ENCODE measurements at regions not wholly inside any gene's neighbourhood (a gene's known extent, or its start where the extent isn't known, plus 50 kb on each side); places are given as distances from the start of the nearest gene placed in this dataset.

- H3K4me2 ChIP-seq (ENCODE audit: low read depth, low read length) = no peak overlapping the region
- H3K79me2 ChIP-seq (ENCODE audit: low read length) = no peaks in the 10 kb centered on the region
- H3K9me2 ChIP-seq (replicated peaks; ENCODE audit: insufficient read depth, low read length) = no peaks in the 10 kb centered on the region
- no peak for DNase-seq
- no peaks in the 10 kb centered on the region for H3K36me3 ChIP-seq (replicated peaks; ENCODE audit: insufficient read depth, low read length)
- no peak overlapping the region for H3K27ac ChIP-seq (ENCODE audit: low read length)
- no peaks in the 10 kb centered on the region for H3F3A ChIP-seq (ENCODE audit: insufficient read depth, low read length)
- no peaks in the 10 kb centered on the region for H3K9me3 ChIP-seq (replicated peaks; ENCODE audit: insufficient read depth, low read length)
- TF ChIP-seq EZH2phosphoT487 (IDR thresholded peaks at IDR 0.05; ENCODE audit: low read length) (no peak), EZH2 (optimal IDR thresholded peaks at IDR 0.05; ENCODE audit: low read depth, low read length) (no peak), CTCF (IDR thresholded peaks at IDR 0.05; ENCODE audit: low read length) (no peak)
- no peaks in the 10 kb centered on the region for H3K27me3 ChIP-seq (replicated peaks; ENCODE audit: insufficient read depth, low read length)
- H3K9ac ChIP-seq (ENCODE audit: low read length) = no peak overlapping the region
- no peak overlapping the region for H3K4me3 ChIP-seq (ENCODE audit: low read length)
- no peak overlapping the region for H2AFZ ChIP-seq (ENCODE audit: low read length)
- no peaks in the 10 kb centered on the region for H4K20me1 ChIP-seq (ENCODE audit: insufficient read depth, low read length)
- H3K4me1 ChIP-seq (ENCODE audit: low read length) = no peaks in the 10 kb centered on the region
Observed at GRCh38 chr6:93827728-93828127, 408.4 kb upstream of the EPHA7 start.

- Histone ChIP-seq H2AFZ (ENCODE audit: low read length) (no peak overlapping the region), H3K79me2 (ENCODE audit: low read length) (no peaks in the 10 kb centered on the region), H3K9me3 (replicated peaks; ENCODE audit: insufficient read depth, low read length) (no peaks in the 10 kb centered on the region), H3F3A (ENCODE audit: insufficient read depth, low read length) (no peaks in the 10 kb centered on the region), H3K9me2 (replicated peaks; ENCODE audit: insufficient read depth, low read length) (no peaks in the 10 kb centered on the region), H3K9ac (ENCODE audit: low read length) (no peak overlapping the region), H3K27me3 (replicated peaks; ENCODE audit: insufficient read depth, low read length) (no peaks in the 10 kb centered on the region), H3K36me3 (replicated peaks; ENCODE audit: insufficient read depth, low read length) (no peaks in the 10 kb centered on the region), H4K20me1 (ENCODE audit: insufficient read depth, low read length) (no peaks in the 10 kb centered on the region), H3K4me1 (ENCODE audit: low read length) (no peaks in the 10 kb centered on the region), H3K4me3 (ENCODE audit: low read length) (no peak overlapping the region), H3K27ac (ENCODE audit: low read length) (no peak overlapping the region), H3K4me2 (ENCODE audit: low read depth, low read length) (no peak overlapping the region)
- DNase-seq = no peak
- TF ChIP-seq EZH2 (optimal IDR thresholded peaks at IDR 0.05; ENCODE audit: low read depth, low read length) = no peak
- no peak for TF ChIP-seq CTCF (IDR thresholded peaks at IDR 0.05; ENCODE audit: low read length)
- no peak for TF ChIP-seq EZH2phosphoT487 (IDR thresholded peaks at IDR 0.05; ENCODE audit: low read length)
Observed at GRCh38 chr6:93825950-93826349, 406.6 kb upstream of the EPHA7 start.

- H3K4me3 ChIP-seq (ENCODE audit: low read length) = no peak overlapping the region
- H3K4me1 ChIP-seq (ENCODE audit: low read length) = no peaks in the 10 kb centered on the region
- TF ChIP-seq EZH2 (optimal IDR thresholded peaks at IDR 0.05; ENCODE audit: low read depth, low read length) (no peak), CTCF (IDR thresholded peaks at IDR 0.05; ENCODE audit: low read length) (no peak), EZH2phosphoT487 (IDR thresholded peaks at IDR 0.05; ENCODE audit: low read length) (no peak)
- H3K4me2 ChIP-seq (ENCODE audit: low read depth, low read length) = no peak overlapping the region
- no peak overlapping the region for H2AFZ ChIP-seq (ENCODE audit: low read length)
- H3K27ac ChIP-seq (ENCODE audit: low read length) = no peak overlapping the region
- no peak overlapping the region for H3K9ac ChIP-seq (ENCODE audit: low read length)
- H3K27me3 ChIP-seq (replicated peaks; ENCODE audit: insufficient read depth, low read length) = no peaks in the 10 kb centered on the region
- H3K9me3 ChIP-seq (replicated peaks; ENCODE audit: insufficient read depth, low read length) = no peaks in the 10 kb centered on the region
- no peak for DNase-seq
- no peaks in the 10 kb centered on the region for H3F3A ChIP-seq (ENCODE audit: insufficient read depth, low read length)
- H4K20me1 ChIP-seq (ENCODE audit: insufficient read depth, low read length) = no peaks in the 10 kb centered on the region
- no peaks in the 10 kb centered on the region for H3K9me2 ChIP-seq (replicated peaks; ENCODE audit: insufficient read depth, low read length)
- H3K79me2 ChIP-seq (ENCODE audit: low read length) = no peaks in the 10 kb centered on the region
- no peaks in the 10 kb centered on the region for H3K36me3 ChIP-seq (replicated peaks; ENCODE audit: insufficient read depth, low read length)
Observed at GRCh38 chr6:93823489-93823888, 404.1 kb upstream of the EPHA7 start.

Measured in MM.1S (cell line).